Adrenal gland (tissue), 9 donors: ENCODE measurements at regions not wholly inside any gene's neighbourhood (a gene's known extent, or its start where the extent isn't known, plus 50 kb on each side); places are given as distances from the start of the nearest gene placed in this dataset.

Experiments used
- DNase-seq, 7 donors: peaks; one replicate each; pipeline ENCODE4 v3.0.0-alpha.2; 2019 to 2020
- H3K27ac ChIP-seq, 5 donors: fragments of 200-600 bp; sonication (generic) in 4 of 5; 1 replicate in 3 of 5; 2 replicates in 2 of 5; pipeline versions ENCODE4 v1.5.1 to v1.8.0; 2016 to 2020; ENCODE audit warnings: mild to moderate bottlenecking in 1 of 5
- H3K27me3 ChIP-seq: fragments of 200-600 bp; 2 replicates; pipeline ENCODE4 v1.8.0; 2021
- H3K36me3 ChIP-seq, 2 donors: fragments of 200-600 bp; replicated peaks in 1 of 2; 1 replicate in 1 of 2; 2 replicates in 1 of 2; pipeline versions ENCODE4 v1.5.1 to v1.8.0; 2018 to 2022
- H3K4me1 ChIP-seq, 2 donors: fragments of 200-600 bp; replicated peaks in 1 of 2; 1 replicate in 1 of 2; 2 replicates in 1 of 2; pipeline versions ENCODE4 v1.5.1 to v1.8.0; 2018 to 2021
- H3K4me3 ChIP-seq, 4 donors: fragments of 200-600 bp; sonication (generic) in 3 of 4; one replicate each; pipeline ENCODE4 v1.5.1; 2016 to 2018
- H3K9me3 ChIP-seq, 3 donors: fragments of 200-600 bp; sonication (generic) in 1 of 3; replicated peaks in 1 of 3; 1 replicate in 2 of 3; 2 replicates in 1 of 3; pipeline versions ENCODE4 v1.5.1 to v1.8.0; 2016 to 2021
- POLR2A ChIP-seq, 2 donors: fragments of 450-650 bp; IDR thresholded peaks; one replicate each; pipeline ENCODE4 v1.6.1; 2017; ENCODE audit warnings: antibody characterized with exemption in 2 of 2, mild to moderate bottlenecking in 2 of 2, moderate library complexity in 1 of 2
- WGBS, 4 donors: extraction: QIAGEN DNeasy Blood & Tissue Kit in 2 of 4; methylation state at CpG; one replicate each; pipeline versions ENCODE4 v1.1.5 to v1.1.7; 2013 to 2017; 5-methylcytosine and 5-hydroxymethylcytosine counted together
- intact Hi-C, 2 donors: fragments of 100-400 bp; cut with DNase I; formaldehyde crosslinking; loops; one replicate each; pipeline versions ENCODE4 v1.14.1 to v1.15.0; 2022 to 2023
- TF ChIP-seq, protein P1 (sequence below), 6 experiments: fragments of 450-650 bp in 4 of 6; fragments of 200-600 bp in 2 of 6; sonication (generic) in 1 of 6; IDR thresholded peaks; 1 replicate in 5 of 6; 2 replicates in 1 of 6; pipeline versions ENCODE4 v1.5.1 to v1.8.0; 2016 to 2021; ENCODE audit warnings: antibody characterized with exemption in 6 of 6, mild to moderate bottlenecking in 2 of 6, moderate library complexity in 1 of 6
- donor health status: healthy with polysubstance abuse.
- donor health status: Bipolar disorder and iron deficiency.
- donor health status: DM: yes; HTN: yes; CAD: no.
- donor health status: DM: no; HTN: no; CAD: no.
- donor health status: DM: no; HTN: no; CAD: no.

GRCh38 chr2:188664416-188664815 is 309.8 kb upstream of the COL3A1 start:
- H3K27ac ChIP-seq: no peak overlapping the region

GRCh38 chr2:188664951-188665595 is 309.1 kb upstream of the COL3A1 start:
- no peak overlapping the region for H3K27ac ChIP-seq
- TF ChIP-seq, protein P1, sequence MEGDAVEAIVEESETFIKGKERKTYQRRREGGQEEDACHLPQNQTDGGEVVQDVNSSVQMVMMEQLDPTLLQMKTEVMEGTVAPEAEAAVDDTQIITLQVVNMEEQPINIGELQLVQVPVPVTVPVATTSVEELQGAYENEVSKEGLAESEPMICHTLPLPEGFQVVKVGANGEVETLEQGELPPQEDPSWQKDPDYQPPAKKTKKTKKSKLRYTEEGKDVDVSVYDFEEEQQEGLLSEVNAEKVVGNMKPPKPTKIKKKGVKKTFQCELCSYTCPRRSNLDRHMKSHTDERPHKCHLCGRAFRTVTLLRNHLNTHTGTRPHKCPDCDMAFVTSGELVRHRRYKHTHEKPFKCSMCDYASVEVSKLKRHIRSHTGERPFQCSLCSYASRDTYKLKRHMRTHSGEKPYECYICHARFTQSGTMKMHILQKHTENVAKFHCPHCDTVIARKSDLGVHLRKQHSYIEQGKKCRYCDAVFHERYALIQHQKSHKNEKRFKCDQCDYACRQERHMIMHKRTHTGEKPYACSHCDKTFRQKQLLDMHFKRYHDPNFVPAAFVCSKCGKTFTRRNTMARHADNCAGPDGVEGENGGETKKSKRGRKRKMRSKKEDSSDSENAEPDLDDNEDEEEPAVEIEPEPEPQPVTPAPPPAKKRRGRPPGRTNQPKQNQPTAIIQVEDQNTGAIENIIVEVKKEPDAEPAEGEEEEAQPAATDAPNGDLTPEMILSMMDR (IDR thresholded peaks at IDR 0.05): no peak
- no peak for TF ChIP-seq POLR2A (IDR thresholded peaks at IDR 0.05)
- no peak overlapping the region for H3K4me3 ChIP-seq
- no peaks in the 10 kb centered on the region for H3K36me3 ChIP-seq
- no peaks in the 10 kb centered on the region for H3K9me3 ChIP-seq
- H3K4me1 ChIP-seq: no peaks in the 10 kb centered on the region
- intact Hi-C loops: no loop called here
- WGBS, 4 donors: 52 to 59% (median 57%) methylated on average over 3 of the region's 3 CpGs
- no peaks in the 10 kb centered on the region for H3K27me3 ChIP-seq
- no peak for DNase-seq

More at GRCh38 chr2:188664416-188664815, 309.8 kb upstream of the COL3A1 start:
- Histone ChIP-seq H3K36me3 (no peaks in the 10 kb centered on the region), H3K4me3 (no peak overlapping the region), H3K4me1 (no peaks in the 10 kb centered on the region), H3K9me3 (no peaks in the 10 kb centered on the region), H3K27me3 (no peaks in the 10 kb centered on the region)
- DNase-seq: no peak
- 84 to 94% (median 90%) methylated on average over 2 of the region's 2 CpGs for WGBS, 4 donors
- no peak for TF ChIP-seq POLR2A (IDR thresholded peaks at IDR 0.05)
- TF ChIP-seq, protein P1 (IDR thresholded peaks at IDR 0.05): no peak
- intact Hi-C loops: no loop called here

DNA sequence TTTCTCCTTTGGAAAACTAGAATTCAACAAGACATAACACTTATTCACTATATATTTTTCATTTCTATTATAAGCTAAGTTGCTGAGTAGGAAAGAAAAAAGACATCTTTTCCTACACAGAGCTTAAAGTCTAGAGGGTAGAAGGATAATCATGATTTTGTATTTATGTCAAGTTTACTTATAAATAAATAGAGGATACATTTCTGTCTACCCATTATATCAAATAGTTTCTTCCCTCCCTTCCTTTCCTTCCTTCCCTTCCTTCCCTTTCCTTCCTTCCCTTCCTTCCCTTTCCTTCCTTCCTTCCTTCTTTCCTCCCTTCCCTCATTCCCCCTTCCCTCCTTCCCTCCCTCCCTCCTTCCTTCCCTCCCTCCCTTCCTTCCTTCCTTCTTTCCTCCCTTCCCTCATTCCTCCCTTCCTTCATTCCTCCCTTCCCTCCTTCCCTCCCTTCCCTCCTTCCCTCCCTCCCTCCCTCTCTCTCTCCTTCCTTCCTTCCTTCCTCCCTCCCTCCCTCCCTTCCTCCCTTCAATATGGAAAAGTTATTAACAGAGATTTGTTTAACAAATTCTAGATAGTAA is 308.4 kb upstream of the COL3A1 start:
- H3K4me3 ChIP-seq: no peak overlapping the region
- intact Hi-C loops: no loop called here
- H3K27me3 ChIP-seq: no peaks in the 10 kb centered on the region
- H3K9me3 ChIP-seq: no peaks in the 10 kb centered on the region
- no peak for TF ChIP-seq POLR2A (IDR thresholded peaks at IDR 0.05)
- TF ChIP-seq, protein P1 (IDR thresholded peaks at IDR 0.05): no peak
- no peak for DNase-seq
- H3K36me3 ChIP-seq: no peaks in the 10 kb centered on the region
- no peak overlapping the region for H3K27ac ChIP-seq
- H3K4me1 ChIP-seq: no peaks in the 10 kb centered on the region

- no peak for DNase-seq
- intact Hi-C loops: no loop called here
- no peaks in the 10 kb centered on the region for H3K27me3 ChIP-seq
- no peaks in the 10 kb centered on the region for H3K4me1 ChIP-seq
- no peak overlapping the region for H3K27ac ChIP-seq
- no peak overlapping the region for H3K4me3 ChIP-seq
- H3K9me3 ChIP-seq: no peaks in the 10 kb centered on the region
- TF ChIP-seq, protein P1 (IDR thresholded peaks at IDR 0.05): no peak
- TF ChIP-seq POLR2A (IDR thresholded peaks at IDR 0.05): no peak
- H3K36me3 ChIP-seq: no peaks in the 10 kb centered on the region
Observed at GRCh38 chr2:188666503-188666902, 307.7 kb upstream of the COL3A1 start.
